ENCODE measurements at regions not wholly inside any gene's neighbourhood (a gene's known extent, or its start where the extent isn't known, plus 50 kb on each side); places are given as distances from the start of the nearest gene placed in this dataset.

- peak overlapping the region; percentile 25; the same call in 1 of the 2 replicates for H3K18ac ChIP-seq (ENCODE audit: low read depth, low read length)
- intact Hi-C loops (cut with micrococcal nuclease) (no loop called here), dilution Hi-C loops (cut with HindIII; ENCODE audit: low sequenced_read_pairs, unreplicated experiment) (no loop called here), in situ Hi-C loops (cut with MboI; ENCODE audit: low sequenced_read_pairs) (no loop called here)
- TF ChIP-seq USF2 (IDR thresholded peaks at IDR 0.05; ENCODE audit: low read depth, low read length), result no peak
- no peak for TF ChIP-seq MXI1 (IDR thresholded peaks at IDR 0.05; ENCODE audit: borderline replicate concordance, low read depth, low read length)
- TF ChIP-seq SMC3 (IDR thresholded peaks at IDR 0.05; ENCODE audit: low read depth, low read length), result no peak
- no peak for TF ChIP-seq CTCF (conservative IDR thresholded peaks at IDR 0.05; ENCODE audit: low read depth, low read length)
- no peak for TF ChIP-seq ELK1 (IDR thresholded peaks at IDR 0.05; ENCODE audit: borderline replicate concordance, low read depth, low read length)
- no peak overlapping the region for H3K27ac ChIP-seq (ENCODE audit: insufficient read depth, low read length)
- H3K36me3 ChIP-seq (ENCODE audit: control insufficient read depth, insufficient read depth, low read length), result no peaks in the 10 kb centered on the region
- no peak for ATAC-seq (ENCODE audit: low read depth)
- ChIA-PET POLR2A (ENCODE audit: unreplicated experiment) (no interaction called here), CTCF (interaction anchor here (0.6 kb wide), 1 partner anchor 16 kb away, joined by 5 read pairs; no protein-coding TSS in a partner anchor)
- H4K91ac ChIP-seq (ENCODE audit: insufficient read depth, low read depth, low read length), result peak overlapping the region; percentile 49; the same call in 1 of the 2 replicates
- no peak overlapping the region for H3K23ac ChIP-seq (ENCODE audit: low read depth, low read length)
- H3K4me1 ChIP-seq (ENCODE audit: control insufficient read depth, insufficient read depth, low read length), result peaks cover 18% of the 10 kb centered on the region
- peaks cover 17% of the 10 kb centered on the region for H3K9me1 ChIP-seq (ENCODE audit: insufficient read depth, low read length)
- peak overlapping the region; percentile 51; the same call in 1 of the 2 replicates for H2AK5ac ChIP-seq (ENCODE audit: low read depth, low read length)
- H3K27me3 ChIP-seq (ENCODE audit: control insufficient read depth, insufficient read depth, low read length), result no peaks in the 10 kb centered on the region
- H2BK15ac ChIP-seq (ENCODE audit: low read depth, low read length), result 0 out of 3 replicates have a peak overlapping the region, but pooled peaks have one; percentile 41
- H3K14ac ChIP-seq (replicated peaks; ENCODE audit: low read depth, low read length), result peak overlapping the region; percentile 31; the same call in 1 of the 2 replicates
- no peaks in the 10 kb centered on the region for H3K9me3 ChIP-seq (ENCODE audit: control insufficient read depth, insufficient read depth, low read length)
- peak overlapping the region; percentile 29 for H2AFZ ChIP-seq (replicated peaks; ENCODE audit: low read length, poor library complexity)
- H3K4ac ChIP-seq (ENCODE audit: low read depth, low read length), result peak overlapping the region; percentile 86
- no peak overlapping the region for H3K4me2 ChIP-seq (ENCODE audit: low read depth, low read length)
- 0 out of 2 replicates have a peak overlapping the region, but pooled peaks have one; percentile 20 for H4K5ac ChIP-seq (ENCODE audit: low read depth, low read length)
- peaks cover 0 to 22% of the 10 kb centered on the region in 2 experiments; a peak in 2 of 4 replicates for H3K79me1 ChIP-seq (ENCODE audit: low read depth in 1 of 2, low read length in 2 of 2)
- H2BK5ac ChIP-seq (ENCODE audit: low read depth, low read length, poor library complexity, severe bottlenecking), result no peak overlapping the region
- no peak overlapping the region for H3K4me3 ChIP-seq (ENCODE audit: insufficient read depth, low read depth, low read length)
- H4K20me1 ChIP-seq (ENCODE audit: insufficient read depth, low read length), result no peaks in the 10 kb centered on the region
- H2BK120ac ChIP-seq (ENCODE audit: low read depth, low read length), result peak overlapping the region; percentile 71
- peak overlapping the region; percentile 37 for H2AK9ac ChIP-seq (replicated peaks; ENCODE audit: low read depth, low read length, poor library complexity)
- BruUV-seq (replicated peaks), result no TSS peak
- peak overlapping the region; percentile 65; the same call in 1 of the 2 replicates for H2BK20ac ChIP-seq (ENCODE audit: low read depth, low read length)
- H4K8ac ChIP-seq (ENCODE audit: low read depth in 2 of 2, low read length in 2 of 2), result no peak overlapping the region; a peak in 1 of 4 replicates
- no peak overlapping the region for H3K9ac ChIP-seq (ENCODE audit: low read depth, low read length)
- DNase-seq, result no peak
- H3K56ac ChIP-seq (ENCODE audit: extremely low read depth, insufficient read depth, low read length), result no peak overlapping the region
- 98% methylated on average over 8 of the region's 14 CpGs; no CpG with 5 or more reads in 1 of the 2 experiments for WGBS, 2 experiments (ENCODE audit: extremely low coverage in 2 of 2, insufficient read length in 1 of 2)
These were observed 65.3 kb upstream of the LINC01488 start for GRCh38 chr11:69416143-69416515.

All from IMR-90 (cell line).